HG02642 (cell line): ENCODE measurements at regions not wholly inside any gene's neighbourhood (a gene's known extent, or its start where the extent isn't known, plus 50 kb on each side); places are given as distances from the start of the nearest gene placed in this dataset.
"Not testable (repeated sequence)": the region's sequence is repeated elsewhere in the genome, so short reads cannot be mapped to it uniquely, and the experiment has no call there.

Source experiments
- ATAC-seq: cut with Tn5 transposase; IDR thresholded peaks from one replicate; pipeline ENCODE4 v1.9.1; 2021; ENCODE audit warnings: mild to moderate bottlenecking; ENCODE audit not compliant: unreplicated experiment, poor library complexity

GRCh38 chr2:89756616-89757015, 1065.1 kb downstream of the RPIA start:
- ATAC-seq = not testable (repeated sequence)

- ATAC-seq = not testable (repeated sequence)
Measured at GRCh38 chr2:89758332-89759026, 1067.0 kb downstream of the RPIA start.

GRCh38 chr2:89760762-89761161, 1069.3 kb downstream of the RPIA start:
- ATAC-seq = not testable (repeated sequence)

DNA sequence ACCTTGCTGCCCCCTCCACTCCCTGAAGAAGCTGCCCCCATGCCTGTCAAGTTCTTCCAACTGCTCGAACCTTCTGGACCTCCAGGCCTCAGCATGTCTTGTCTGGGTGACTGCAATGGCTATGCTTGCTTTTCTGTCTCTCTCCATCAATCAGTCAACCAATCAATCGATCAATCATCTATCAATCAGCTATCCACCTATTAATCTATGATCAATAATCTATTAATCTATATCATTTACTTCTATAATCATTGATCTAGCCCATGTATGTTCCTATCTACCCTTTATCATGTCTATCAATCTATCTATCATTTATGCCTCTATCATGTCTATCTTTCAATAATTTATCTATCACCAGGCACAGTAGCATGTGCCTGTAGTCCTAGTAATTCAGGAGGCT, 1069.7 kb downstream of the RPIA start:
- ATAC-seq = not testable (repeated sequence)

GRCh38 chr2:89761863-89762262, 1070.4 kb downstream of the RPIA start:
- ATAC-seq = not testable (repeated sequence)

GRCh38 chr2:89762461-89763253, 1071.2 kb downstream of the RPIA start:
- ATAC-seq = not testable (repeated sequence)

DNA sequence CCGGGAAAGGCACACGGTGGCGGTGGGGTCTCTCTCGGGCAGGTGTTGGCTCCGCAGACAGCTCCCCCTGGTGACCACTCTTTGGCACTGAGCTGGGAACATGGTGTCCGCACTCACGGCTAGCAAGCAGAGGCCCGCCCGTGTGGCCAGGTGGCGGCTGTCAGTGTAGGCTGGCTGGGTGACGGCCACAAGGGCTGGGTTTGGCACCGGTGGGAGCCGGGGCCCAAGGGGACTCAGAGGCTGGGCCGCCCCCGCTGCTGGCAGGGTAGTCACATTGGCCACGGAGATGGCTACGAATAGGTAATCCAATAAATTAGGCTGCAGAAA, 1071.7 kb downstream of the RPIA start:
- no peak for ATAC-seq

DNA sequence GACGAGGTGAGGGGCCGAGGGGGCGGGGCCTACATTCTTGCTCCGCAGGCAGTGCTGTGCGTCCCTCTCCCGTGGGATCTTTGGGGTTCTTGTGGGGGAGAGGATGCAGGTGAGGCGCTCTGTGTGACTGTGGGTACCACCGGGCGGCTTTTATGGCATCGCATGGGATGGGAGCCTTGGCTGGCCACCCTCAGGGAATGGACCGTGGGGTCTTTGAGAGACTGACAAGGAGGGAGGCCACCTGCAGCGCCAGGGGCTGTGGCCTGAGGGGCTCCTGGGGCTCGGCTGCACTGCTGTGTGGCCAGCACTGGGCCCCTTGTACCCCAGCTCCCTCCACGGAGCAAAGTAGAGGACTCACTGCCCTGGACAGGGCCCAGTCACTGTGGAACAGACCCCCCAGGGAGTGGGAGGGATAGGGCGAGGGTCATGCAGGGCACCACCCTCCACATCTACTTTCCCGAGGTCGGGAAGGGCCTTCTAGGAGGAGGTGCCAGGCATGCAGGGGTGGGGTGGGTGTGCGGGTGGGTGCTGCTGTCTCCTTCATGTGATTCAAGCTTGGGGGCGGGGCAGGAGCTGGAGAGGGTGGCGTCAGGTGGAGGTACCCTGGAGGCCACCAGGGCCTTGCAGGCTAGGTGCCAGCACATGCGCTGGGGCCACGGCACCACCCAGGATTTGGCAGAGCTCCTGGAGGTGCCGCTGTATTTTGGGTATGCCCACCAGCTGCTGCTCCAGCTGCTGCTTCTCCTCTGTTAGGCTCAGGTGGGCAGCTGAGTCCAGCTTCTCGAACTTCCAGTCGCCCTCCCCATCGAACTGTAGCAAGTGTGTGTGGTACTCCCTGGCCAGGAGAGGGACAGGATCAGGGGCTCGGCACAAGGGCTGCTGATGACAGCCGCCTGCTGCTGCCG, 1072.4 kb downstream of the RPIA start:
- no peak for ATAC-seq

DNA sequence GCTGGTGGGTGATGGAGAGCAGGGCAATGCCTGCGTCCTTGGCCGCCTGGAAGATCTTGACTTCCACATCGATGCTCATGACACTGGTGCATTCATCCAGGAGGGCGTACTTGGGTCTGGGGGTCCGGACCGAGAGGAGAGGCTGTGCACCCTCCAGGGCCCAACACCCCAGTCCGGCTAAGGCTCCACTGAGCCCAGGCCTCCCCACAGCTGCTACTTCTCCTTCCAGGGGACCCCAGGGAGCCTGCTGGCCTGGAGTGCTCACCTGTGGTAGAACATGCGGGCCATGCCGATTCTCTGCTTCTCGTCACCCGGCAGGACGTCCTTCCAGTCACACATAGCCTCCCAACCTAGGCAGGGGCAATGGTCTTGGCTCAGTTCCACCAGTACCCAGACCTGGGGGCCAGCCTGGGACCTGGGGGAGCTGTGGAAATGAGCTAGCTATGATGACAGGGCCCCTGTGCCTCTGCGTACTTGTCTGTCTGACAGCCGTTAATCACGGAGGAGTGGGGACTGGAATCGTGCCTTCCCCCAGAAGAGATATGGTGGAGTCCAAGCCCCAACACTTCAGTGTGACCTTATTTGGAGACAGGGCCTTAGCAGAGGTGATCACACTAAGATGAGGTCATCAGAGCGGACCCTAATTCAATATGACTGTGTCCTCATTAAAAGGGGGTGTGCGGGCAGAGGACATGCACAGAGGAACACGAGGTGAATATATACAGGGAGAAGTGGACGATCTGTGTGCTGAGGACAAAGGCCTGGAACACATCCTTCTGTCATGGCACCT, 1073.3 kb downstream of the RPIA start:
- not testable (repeated sequence) for ATAC-seq

- not testable (repeated sequence) for ATAC-seq
Measured at GRCh38 chr2:89765361-89765718, 1073.9 kb downstream of the RPIA start.

DNA sequence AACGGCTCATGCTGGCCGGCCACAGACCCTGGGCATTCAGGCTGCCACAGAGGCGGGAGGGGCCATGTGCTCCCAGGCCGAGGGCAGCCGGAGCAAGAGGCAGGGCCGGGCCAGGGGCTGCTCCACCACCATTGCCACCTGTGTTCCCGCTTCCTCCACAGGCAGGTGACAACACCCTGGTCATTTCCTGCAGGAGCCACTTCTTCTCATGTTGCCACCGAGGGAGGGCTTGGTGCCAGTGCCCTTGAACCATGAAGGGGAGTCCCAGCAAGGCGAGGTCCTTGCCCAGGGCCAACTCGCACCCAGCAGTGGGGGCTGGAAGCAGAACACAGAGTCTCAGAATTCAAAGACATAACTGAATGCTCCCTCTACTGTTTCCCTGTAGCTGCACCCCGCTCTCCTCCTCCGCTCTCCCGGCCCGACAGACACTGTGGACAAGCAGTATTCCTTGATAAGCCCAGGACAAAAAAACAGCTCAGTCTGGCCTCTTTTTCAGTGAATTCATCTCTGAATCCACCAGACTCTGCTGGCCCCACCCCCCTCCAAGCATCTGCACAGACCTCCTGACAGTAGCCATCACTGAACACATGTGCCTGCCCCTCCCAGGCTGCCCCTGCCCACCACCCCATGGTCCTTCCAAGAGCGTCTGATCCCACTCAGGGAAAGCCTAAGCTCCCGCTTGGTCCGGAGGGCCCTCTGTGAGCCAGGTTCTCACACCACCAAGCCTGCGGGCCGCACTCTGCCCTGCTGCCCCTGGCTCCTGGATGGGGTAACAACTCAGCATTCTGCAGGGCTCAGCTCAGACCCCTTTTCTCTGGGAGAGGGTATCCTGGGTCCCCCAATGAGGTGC, 1074.9 kb downstream of the RPIA start:
- ATAC-seq = not testable (repeated sequence)

DNA sequence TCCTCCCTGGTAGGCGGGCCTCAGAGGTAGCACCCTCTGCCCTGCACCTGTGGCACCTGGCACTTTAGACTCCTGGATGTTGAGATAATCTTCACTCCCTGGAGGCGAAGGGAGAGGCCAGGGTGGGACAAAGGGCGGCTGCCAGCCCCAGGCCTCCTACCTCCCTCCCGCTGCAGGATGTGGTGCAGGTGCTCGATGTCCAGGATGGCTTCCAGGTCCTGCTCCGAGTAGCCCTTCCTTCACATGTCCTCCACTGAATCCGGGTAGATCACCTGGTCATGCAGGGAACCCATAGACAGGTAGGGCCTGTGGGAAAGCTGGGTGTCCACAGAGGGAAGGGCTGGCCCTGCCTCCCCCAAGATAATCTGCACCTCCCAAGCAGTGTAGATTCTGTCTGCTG, 1075.6 kb downstream of the RPIA start:
- ATAC-seq = not testable (repeated sequence)

DNA sequence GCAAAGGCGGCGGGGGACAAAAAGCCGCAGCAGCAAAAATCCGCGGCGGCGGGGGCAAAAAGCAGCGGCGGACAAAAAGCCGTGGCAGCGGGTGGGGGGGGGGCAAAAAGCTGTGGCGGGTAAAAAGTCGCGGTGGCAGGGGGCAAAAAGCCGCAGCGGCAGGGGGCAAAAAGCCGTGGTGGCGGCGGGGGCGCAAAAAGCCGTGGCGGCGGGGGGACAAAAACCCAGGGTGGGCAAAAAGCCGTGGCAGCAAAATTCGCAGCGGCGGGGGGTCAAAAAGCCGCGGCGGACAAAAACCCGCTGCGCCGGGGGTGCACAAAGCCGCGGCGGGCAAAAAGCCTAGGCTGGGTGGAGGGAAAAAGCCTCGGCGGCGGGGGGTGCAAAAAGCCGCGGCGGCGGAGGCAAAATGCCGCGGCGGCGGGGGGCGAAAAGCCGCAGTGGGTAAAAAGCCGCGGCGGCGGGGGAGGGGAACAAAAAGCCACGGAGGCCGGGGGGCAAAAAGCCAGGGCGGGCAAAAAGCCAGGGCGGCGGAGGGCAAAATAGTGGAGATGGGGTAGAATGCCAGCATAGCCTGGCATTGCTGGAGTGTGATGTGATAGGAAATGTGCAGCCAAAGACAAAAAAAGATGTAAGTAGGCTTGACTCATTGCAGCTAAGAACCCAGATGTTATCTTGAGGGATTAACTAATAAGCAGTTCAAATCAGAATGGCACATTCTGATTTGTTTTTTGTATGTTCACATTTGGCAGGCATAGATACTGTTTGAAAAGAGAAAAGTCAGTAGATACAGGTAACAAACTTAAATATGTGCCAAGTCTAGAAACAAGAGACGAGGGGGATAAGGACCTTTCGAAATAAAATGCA, 1076.3 kb downstream of the RPIA start:
- ATAC-seq = no peak

- ATAC-seq = no peak
Measured at GRCh38 chr2:89775885-89776284, 1084.4 kb downstream of the RPIA start.

DNA sequence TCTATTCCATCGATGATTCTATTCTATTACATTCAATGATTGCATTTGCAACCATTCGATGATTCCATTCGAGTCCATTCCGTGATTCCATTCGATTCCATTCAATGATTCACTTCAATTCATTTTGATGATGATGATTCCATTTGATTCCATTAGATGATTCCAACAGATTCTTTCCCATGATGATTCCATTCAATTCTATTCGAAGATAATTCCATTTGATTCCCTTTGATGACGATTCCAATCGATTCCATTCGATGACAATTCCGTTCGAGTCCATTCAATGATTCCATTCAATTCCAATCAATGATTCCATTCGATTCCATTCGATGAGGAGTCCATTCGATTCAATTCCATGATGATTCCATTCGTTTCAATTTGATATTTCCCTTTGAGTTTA, 1088.8 kb downstream of the RPIA start:
- no peak for ATAC-seq

DNA sequence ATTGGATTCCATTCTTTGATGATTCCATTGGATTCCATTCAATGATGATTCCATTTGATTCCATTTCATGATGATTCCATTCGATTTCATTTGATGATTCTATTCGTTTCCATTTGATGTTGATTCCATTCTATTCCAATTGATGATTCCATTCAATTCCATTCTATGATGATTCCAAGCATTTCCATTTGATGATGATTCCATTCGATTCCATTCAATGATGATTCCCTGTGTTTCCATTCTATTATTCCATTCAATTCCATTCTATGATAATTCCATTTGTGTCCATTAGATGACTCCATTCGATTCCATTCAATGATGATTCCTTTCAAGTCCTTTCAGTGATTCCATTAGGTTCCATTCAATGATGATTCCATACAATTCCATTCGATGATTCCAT, 1090.5 kb downstream of the RPIA start:
- ATAC-seq = no peak

GRCh38 chr2:89784960-89785359, 1093.5 kb downstream of the RPIA start:
- no peak for ATAC-seq

DNA sequence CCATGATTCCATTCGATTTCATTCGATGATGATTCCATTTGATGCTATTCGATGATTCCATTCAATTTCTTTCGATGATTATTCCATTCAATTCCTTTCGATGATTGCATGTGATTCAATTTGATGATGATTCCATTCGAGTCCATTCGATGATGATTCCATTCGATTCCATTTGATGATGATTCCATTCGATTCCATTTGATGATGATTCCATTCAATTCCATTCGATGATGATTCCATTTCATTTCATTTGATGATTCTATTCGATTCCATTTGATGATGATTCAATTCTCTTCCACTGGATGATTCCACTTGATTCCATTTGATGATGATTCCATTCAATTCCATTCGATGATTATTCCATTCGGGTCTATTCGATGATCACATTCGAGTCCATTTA, 1094.1 kb downstream of the RPIA start:
- not testable (repeated sequence) for ATAC-seq
